CD14-positive monocyte (primary cell): ENCODE measurements at regions not wholly inside any gene's neighbourhood (a gene's known extent, or its start where the extent isn't known, plus 50 kb on each side); places are given as distances from the start of the nearest gene placed in this dataset.

Experiments
- DNase-seq, 3 donors: peaks; one replicate each; pipeline ENCODE4 v3.0.0-alpha.2; 2011 to 2022
- H2AFZ ChIP-seq: 2 replicates; pipeline ENCODE4 v1.6.0; 2012; ENCODE audit warnings: mild to moderate bottlenecking, low read depth, low read length, inconsistent platforms; ENCODE audit not compliant: insufficient read depth, poor library complexity, severe bottlenecking
- H3K27ac ChIP-seq, 2 donors: 1 replicate in 1 of 2; 2 replicates in 1 of 2; pipeline ENCODE4 v1.5.1; 2012 to 2013; ENCODE audit warnings: low read length in 2 of 2, control low read depth in 1 of 2, inconsistent platforms in 1 of 2, low read depth in 1 of 2, mild to moderate bottlenecking in 1 of 2
- H3K27me3 ChIP-seq, 2 donors: one replicate each; pipeline versions ENCODE4 v1.6.0 to v1.6.1; 2011 to 2013; ENCODE audit warnings: low read length in 2 of 2; ENCODE audit not compliant: control insufficient read depth in 2 of 2, insufficient read depth in 2 of 2
- H3K36me3 ChIP-seq, 2 donors: replicated peaks in 1 of 2; 1 replicate in 1 of 2; 2 replicates in 1 of 2; pipeline versions ENCODE4 v1.5.1 to v1.6.1; 2012 to 2013; ENCODE audit warnings: low read length in 2 of 2, control low read depth in 1 of 2, inconsistent platforms in 1 of 2, mild to moderate bottlenecking in 1 of 2; ENCODE audit not compliant: insufficient read depth in 2 of 2, control insufficient read depth in 1 of 2
- H3K4me1 ChIP-seq, 2 donors: 1 replicate in 1 of 2; 2 replicates in 1 of 2; pipeline versions ENCODE4 v1.5.1 to v1.6.1; 2012 to 2013; ENCODE audit warnings: low read length in 2 of 2, control low read depth in 1 of 2, inconsistent platforms in 1 of 2, mild to moderate bottlenecking in 1 of 2, moderate library complexity in 1 of 2; ENCODE audit not compliant: insufficient read depth in 2 of 2, control insufficient read depth in 1 of 2
- H3K4me2 ChIP-seq: replicated peaks from 2 replicates; pipeline ENCODE3; 2012; ENCODE audit warnings: low read length, moderate library complexity, mild to moderate bottlenecking; ENCODE audit not compliant: poor library complexity, severe bottlenecking; ENCODE audit errors: extremely low read depth
- H3K4me3 ChIP-seq, 3 experiments: fragments of 200-600 bp in 1 of 3; sonication (generic) in 1 of 3; replicated peaks in 1 of 3; 1 replicate in 2 of 3; 2 replicates in 1 of 3; pipeline ENCODE4 v1.5.1; 2011 to 2013; ENCODE audit warnings: low read length in 3 of 3, mild to moderate bottlenecking in 3 of 3, control low read depth in 2 of 3, low read depth in 2 of 3, inconsistent platforms in 1 of 3, moderate library complexity in 1 of 3
- H3K79me2 ChIP-seq: 2 replicates; pipeline ENCODE4 v1.6.0; 2012; ENCODE audit warnings: mild to moderate bottlenecking, control low read depth, inconsistent platforms, low read length, moderate library complexity; ENCODE audit not compliant: insufficient read depth
- H3K9ac ChIP-seq: 2 replicates; pipeline ENCODE4 v1.6.0; 2017; ENCODE audit warnings: low read length, mild to moderate bottlenecking; ENCODE audit not compliant: insufficient read depth, poor library complexity, severe bottlenecking
- H3K9me3 ChIP-seq, 2 donors: replicated peaks in 1 of 2; 1 replicate in 1 of 2; 2 replicates in 1 of 2; pipeline versions ENCODE4 v1.5.1 to v1.6.1; 2012 to 2013; ENCODE audit warnings: low read length in 2 of 2, control low read depth in 1 of 2; ENCODE audit not compliant: control insufficient read depth in 1 of 2, insufficient read depth in 1 of 2
- H4K20me1 ChIP-seq: 2 replicates; pipeline ENCODE4 v1.6.0; 2012; ENCODE audit warnings: mild to moderate bottlenecking, low read length, control low read depth, moderate library complexity; ENCODE audit not compliant: insufficient read depth
- H3K27ac Mint-ChIP-seq, 7 donors: one replicate each; pipeline ENCODE4 v1.8.0; 2020; ENCODE audit warnings: mild to moderate bottlenecking in 7 of 7, mixed read lengths in 7 of 7, moderate library complexity in 6 of 7, inconsistent platforms in 2 of 7
- H3K27me3 Mint-ChIP-seq, 3 donors: one replicate each; pipeline ENCODE4 v1.8.0; 2021 to 2022; ENCODE audit warnings: low read depth in 3 of 3, mild to moderate bottlenecking in 3 of 3, mixed read lengths in 3 of 3, moderate library complexity in 3 of 3, inconsistent platforms in 1 of 3
- H3K36me3 Mint-ChIP-seq, 2 donors: one replicate each; pipeline ENCODE4 v1.8.0; 2020; ENCODE audit warnings: mixed read lengths in 2 of 2, inconsistent platforms in 1 of 2, mild to moderate bottlenecking in 1 of 2
- H3K4me1 Mint-ChIP-seq: one replicate; pipeline ENCODE4 v1.8.0; 2020; ENCODE audit warnings: mild to moderate bottlenecking, mixed read lengths
- H3K4me3 Mint-ChIP-seq, 2 donors: one replicate each; pipeline ENCODE4 v1.8.0; 2020; ENCODE audit warnings: mild to moderate bottlenecking in 2 of 2, mixed read lengths in 2 of 2, moderate library complexity in 1 of 2
- H3K9me3 Mint-ChIP-seq, 7 donors: one replicate each; pipeline ENCODE4 v1.8.0; 2020 to 2022; ENCODE audit warnings: mixed read lengths in 7 of 7, mild to moderate bottlenecking in 6 of 7, moderate library complexity in 6 of 7, inconsistent platforms in 2 of 7
- CTCF ChIP-seq: fragments of 200-600 bp; IDR thresholded peaks from one replicate; pipeline ENCODE4 v1.8.0; 2022; ENCODE audit warnings: antibody characterized with exemption, mild to moderate bottlenecking
- WGBS: methylation state at CpG from one replicate; pipeline ENCODE4 v1.1.5; 2013; ENCODE audit warnings: missing lambda C conversion rate; ENCODE audit not compliant: insufficient coverage; 5-methylcytosine and 5-hydroxymethylcytosine counted together
- intact Hi-C, 2 donors: fragments of 100-400 bp; cut with micrococcal nuclease; formaldehyde crosslinking; loops; one replicate each; pipeline versions ENCODE4 v1.15.0 to v1.15.1; 2023

GRCh38 chrX:74160358-74160757, 143.6 kb upstream of the ZCCHC13 start:
- Histone ChIP-seq H3K79me2 (no peaks in the 10 kb centered on the region), H2AFZ (no peak overlapping the region), H3K4me3 (no peak overlapping the region), H3K4me1 (no peaks in the 10 kb centered on the region), H3K27me3 (no peaks in the 10 kb centered on the region), H3K9ac (no peak overlapping the region), H3K4me2 (no peak overlapping the region), H3K9me3 (no peaks in the 10 kb centered on the region), H3K27ac (no peak overlapping the region), H3K36me3 (no peaks in the 10 kb centered on the region), H4K20me1 (no peaks in the 10 kb centered on the region)
- Mint-ChIP-seq H3K9me3 (peaks cover 0 to 5% (median 0%) of the 10 kb centered on the region in 7 donors), H3K27ac (no peak overlapping the region), H3K4me1 (no peaks in the 10 kb centered on the region), H3K4me3 (no peak overlapping the region), H3K27me3 (peaks cover 0 to 1% (median 0%) of the 10 kb centered on the region in 3 donors), H3K36me3 (no peaks in the 10 kb centered on the region)
- TF ChIP-seq CTCF = no peak
- intact Hi-C loops = no loop called here
- DNase-seq = no peak
- no CpG with 5 or more reads among the region's 1 CpG for WGBS

GRCh38 chrX:74147439-74147838, 156.5 kb upstream of the ZCCHC13 start:
- Mint-ChIP-seq H3K27ac (no peak overlapping the region), H3K9me3 (peaks cover 0 to 9% (median 6%) of the 10 kb centered on the region in 7 donors), H3K27me3 (peaks cover 0 to 2% (median 1%) of the 10 kb centered on the region in 3 donors), H3K36me3 (no peaks in the 10 kb centered on the region), H3K4me3 (no peak overlapping the region), H3K4me1 (no peaks in the 10 kb centered on the region)
- no peak for DNase-seq
- peaks cover 0 to 2% of the 10 kb centered on the region in 2 donors for H3K27me3 ChIP-seq
- H3K9me3 ChIP-seq = no peaks in the 10 kb centered on the region
- no peak for TF ChIP-seq CTCF
- H3K4me2 ChIP-seq = no peak overlapping the region
- no peaks in the 10 kb centered on the region for H4K20me1 ChIP-seq
- H3K27ac ChIP-seq = no peak overlapping the region
- intact Hi-C loops = no loop called here
- H3K36me3 ChIP-seq = no peaks in the 10 kb centered on the region
- no peaks in the 10 kb centered on the region for H3K4me1 ChIP-seq
- no peak overlapping the region for H3K9ac ChIP-seq
- H3K4me3 ChIP-seq = no peak overlapping the region
- H2AFZ ChIP-seq = no peak overlapping the region
- H3K79me2 ChIP-seq = no peaks in the 10 kb centered on the region
